ENCODE measurements at regions not wholly inside any gene's neighbourhood (a gene's known extent, or its start where the extent isn't known, plus 50 kb on each side); places are given as distances from the start of the nearest gene placed in this dataset.
A peak's percentile ranks its signal among the peaks of the same experiment; 100 is the strongest.

DNA sequence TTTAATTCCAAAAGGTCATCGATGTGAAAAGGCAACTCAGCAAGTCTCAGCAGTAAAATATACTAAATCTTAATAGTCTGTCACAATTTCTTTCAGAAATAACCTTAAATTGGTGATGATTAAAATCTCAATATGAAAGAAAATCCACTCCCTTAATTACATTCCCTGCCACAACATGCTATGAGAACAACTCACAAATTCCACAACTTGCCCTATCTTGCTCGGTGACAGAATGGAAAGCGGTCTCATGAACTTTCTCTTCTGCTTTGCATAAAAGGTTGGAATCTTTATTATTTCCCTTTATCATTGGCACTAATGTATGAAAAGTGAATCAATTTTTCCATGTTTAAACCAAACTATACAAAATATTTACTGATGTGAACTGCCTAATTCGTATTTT is 380.8 kb downstream of the TMA16 start:
- no peak for DNase-seq (ENCODE audit: low read depth)

DNA sequence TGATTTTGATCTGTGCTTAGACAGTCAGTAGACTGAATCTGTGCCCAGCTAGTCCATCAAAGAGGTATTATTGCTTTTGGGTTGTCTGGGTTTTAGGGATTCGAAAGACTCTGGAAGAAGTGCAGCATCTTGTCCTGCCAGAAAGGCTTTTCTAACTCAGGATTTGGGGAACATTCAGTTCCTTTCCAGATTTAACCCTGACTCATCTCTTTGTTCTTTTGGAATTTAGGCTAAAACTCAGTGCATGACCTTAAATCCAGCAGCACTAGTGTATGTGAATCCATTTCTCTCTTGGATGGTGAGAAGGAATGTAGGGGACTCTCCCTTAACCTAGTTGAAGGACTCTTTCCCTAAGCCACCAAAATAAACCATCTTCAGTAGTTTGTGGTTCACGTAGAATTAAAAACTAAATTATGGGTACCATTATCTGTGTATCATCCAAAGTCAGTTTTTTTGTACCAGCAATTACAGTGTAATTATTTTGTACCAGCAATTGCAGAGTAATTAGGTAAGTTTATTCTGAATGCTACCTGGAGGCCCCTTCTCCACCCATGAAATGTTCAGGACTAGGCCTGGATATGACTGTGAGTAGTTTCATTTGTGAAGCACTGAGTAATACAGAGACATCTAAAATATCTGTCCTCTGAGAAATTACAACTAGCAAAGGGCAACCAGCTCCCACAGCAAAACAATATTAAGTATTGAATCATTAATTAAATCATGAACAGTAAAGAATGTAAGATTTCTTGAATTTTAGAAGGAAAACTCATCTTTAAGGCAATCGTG is 384.0 kb downstream of the TMA16 start:
- no peak for DNase-seq (ENCODE audit: low read depth)

DNA sequence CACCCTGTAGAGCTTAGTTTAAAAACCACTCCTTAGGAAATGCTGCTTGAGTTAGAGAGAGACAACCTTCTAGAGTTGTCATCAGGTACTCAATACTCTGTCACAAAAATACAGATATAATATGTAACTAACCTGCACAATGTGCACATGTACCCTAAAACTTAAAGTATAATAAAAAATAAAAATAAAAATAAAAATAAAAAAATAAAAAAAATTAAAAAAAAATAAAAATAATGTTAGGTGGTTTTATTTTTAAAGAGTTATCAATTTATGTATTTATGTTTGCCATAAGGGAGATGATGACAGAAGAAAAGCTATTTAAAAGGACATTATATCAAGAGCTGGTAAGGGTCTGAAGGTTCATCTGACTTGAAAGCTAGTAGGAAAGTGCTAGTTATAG is 397.9 kb downstream of the TMA16 start:
- DNase-seq (ENCODE audit: low read depth), result no peak

DNA sequence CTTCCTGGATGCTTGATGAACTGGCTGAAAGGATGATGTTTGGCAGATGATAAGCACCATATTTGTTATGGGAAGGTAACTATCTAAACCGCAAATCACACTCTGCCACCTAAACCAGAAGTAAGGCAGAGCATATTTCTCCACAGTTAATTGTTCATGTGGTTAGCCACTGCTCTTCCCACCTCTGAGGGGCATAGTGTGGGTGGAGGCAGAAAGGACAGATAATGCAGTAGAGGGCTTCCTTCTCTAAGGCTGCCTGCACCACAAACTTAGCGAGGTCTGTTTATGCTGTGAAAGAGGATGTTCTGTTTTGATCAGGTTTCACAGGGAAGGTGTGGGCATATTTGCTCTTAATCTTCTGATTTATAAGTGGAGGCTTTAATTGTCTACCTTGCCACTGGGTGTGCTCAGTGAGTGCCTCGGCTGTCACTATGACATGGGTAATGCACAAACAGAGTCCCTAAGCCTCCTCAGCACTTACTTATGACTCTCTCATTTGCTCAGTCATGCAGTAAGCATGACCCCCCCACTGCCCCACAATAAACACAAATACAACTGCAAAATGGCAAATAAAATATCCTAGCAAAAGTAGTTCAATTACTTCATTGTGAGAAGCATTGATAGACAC is 401.0 kb downstream of the TMA16 start:
- DNase-seq (ENCODE audit: low read depth), result peak; percentile 83

DNA sequence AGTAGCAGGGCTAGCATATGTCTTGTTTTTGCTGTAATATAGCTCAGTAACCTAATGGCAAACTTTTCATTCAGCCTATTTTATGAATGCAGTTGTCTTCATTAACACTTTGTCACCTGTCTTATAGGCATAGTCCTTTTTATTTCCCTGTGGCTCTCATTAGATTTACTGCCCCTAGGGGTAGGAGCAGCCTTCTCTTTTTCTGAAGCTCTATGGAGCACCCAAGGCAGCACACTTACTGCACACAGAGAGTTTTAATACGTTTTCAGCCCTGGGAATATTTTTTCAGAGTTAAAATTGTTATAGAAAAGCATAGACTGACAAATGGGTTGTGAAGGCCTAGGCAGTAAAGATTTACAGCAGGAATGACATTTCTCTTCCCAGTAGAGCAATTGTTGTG is 406.8 kb downstream of the TMA16 start:
- no peak for DNase-seq (ENCODE audit: low read depth)

DNA sequence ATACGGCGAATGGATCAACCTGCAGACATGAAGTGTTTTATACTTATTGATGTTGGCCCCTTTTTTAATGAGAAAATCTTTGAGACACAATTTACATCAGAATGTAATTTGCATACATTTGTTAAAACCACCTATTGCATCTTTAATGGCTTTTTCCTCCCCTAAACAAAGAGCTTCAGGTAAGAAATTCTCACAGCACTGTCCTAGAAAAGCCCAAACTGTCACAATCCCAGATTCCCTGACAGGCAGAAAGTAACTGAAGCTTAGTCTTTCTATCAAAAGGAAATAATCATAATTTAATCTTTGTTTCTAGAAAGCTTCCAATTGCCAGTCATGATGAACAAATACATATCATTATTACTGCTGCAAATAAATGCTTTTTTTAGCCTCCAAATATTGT is 407.9 kb downstream of the TMA16 start:
- no peak for DNase-seq (ENCODE audit: low read depth)

DNA sequence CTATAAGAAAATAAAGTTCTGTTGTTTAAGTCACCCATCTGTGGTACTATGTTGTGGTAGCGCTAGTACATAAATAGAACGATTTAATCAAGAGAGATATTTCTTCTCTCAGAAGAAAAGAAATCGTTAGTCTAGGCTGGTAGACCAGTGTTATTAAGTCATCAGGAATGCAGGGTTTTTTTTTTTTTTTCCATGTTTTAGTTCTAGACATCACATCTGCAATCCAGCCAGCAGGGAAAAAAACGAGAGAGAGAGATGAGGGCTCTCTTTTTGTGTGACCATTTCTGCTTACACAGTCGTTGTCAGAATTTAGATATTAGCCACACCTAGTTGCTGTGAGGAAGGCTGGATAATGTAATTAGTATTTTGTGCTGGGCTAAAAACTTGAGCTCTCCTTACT is 417.4 kb downstream of the TMA16 start:
- no peak for DNase-seq (ENCODE audit: low read depth)

DNA sequence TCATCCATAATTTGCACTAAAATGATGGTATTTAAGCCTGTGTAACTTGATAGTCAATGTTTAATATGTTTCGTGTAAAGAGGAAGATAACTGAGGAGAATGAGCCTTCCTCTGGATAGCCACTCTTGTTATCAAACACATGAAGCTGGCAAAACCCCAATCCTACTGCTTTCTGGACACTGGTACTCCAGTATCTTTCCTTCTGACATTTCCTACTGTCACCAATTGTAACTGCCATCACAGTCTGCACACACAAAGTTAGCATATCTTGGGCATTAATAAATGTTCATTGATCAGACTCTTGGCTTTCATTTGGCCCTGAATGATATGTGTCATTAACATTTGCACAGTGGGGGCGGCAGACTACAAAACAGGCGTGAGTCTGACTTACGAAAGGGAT is 419.1 kb downstream of the TMA16 start:
- no peak for DNase-seq (ENCODE audit: low read depth)

DNA sequence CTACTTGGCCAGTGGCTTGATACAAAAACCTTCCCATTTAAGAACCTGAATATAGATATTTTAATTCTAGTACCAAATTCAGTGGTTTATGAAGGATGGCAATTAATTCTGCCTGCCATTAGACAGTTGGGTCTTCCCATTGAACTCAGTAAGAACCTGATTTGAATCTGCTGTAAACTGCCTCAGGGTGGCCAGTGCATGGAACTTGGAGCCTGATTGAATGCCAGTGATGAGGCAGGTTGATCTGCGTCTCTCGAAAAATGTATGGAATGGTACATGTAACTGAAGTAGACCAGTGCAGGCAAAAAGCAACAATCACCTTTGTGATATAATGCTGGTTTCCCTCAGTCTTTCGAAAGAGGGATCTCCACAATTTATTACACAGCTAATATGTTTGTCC is 421.4 kb downstream of the TMA16 start:
- DNase-seq (ENCODE audit: low read depth), result no peak

DNA sequence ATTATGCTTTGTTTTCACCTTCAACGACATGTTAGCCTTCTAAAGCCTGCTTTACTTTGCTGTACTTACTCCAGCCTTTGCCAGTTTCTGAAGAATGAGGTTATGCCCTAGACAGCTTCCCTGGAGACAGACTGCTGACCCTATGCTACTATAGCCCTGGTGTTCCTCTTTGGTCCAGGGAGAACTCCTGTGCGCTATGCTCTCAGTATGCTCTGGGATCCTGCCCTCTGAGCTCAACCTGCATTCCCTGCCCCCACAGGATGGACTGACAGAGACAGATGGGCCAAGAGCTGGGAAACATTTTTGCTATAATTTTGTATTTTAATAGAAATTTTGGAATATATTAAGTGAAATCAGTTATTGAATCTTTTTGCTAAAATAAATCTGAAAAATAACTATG is 425.9 kb downstream of the TMA16 start:
- DNase-seq (ENCODE audit: low read depth), result no peak

DNA sequence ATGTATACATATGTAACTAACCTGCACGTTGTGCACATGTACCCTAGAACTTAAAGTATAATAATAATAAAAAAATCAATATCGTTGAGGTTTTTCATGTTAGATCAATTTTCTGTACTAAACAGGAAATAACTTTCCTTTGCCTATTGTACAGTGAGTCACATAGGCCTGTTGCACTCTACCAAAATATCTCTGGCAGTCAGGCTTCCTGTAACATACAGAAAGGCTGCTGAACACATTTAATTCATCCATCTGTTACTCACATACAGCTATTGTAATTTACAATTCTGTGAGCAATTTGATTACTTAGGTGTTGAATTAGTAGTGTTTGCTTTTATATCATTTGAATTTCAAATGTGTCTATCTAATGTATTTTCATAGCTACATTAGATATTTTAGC is 427.8 kb downstream of the TMA16 start:
- no peak for DNase-seq (ENCODE audit: low read depth)

DNA sequence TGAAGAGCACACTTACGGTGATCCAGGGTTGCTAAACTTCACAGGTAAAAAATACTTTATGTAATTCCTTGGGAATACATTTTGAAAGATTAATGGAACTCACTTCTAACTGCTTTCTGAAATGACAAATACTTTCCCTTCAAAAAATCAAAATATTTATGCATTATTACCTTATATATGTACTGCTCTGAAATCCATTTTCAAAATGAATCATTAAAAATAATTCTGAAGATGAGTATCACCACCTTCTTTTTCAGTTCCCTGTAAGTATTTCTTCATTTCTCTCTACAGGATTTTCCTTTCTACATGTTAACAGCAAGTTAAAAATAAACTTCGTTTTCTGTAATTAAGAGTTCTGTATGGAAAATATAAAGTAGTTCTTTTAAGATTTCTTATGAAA is 428.6 kb downstream of the TMA16 start:
- no peak for DNase-seq (ENCODE audit: low read depth)

DNA sequence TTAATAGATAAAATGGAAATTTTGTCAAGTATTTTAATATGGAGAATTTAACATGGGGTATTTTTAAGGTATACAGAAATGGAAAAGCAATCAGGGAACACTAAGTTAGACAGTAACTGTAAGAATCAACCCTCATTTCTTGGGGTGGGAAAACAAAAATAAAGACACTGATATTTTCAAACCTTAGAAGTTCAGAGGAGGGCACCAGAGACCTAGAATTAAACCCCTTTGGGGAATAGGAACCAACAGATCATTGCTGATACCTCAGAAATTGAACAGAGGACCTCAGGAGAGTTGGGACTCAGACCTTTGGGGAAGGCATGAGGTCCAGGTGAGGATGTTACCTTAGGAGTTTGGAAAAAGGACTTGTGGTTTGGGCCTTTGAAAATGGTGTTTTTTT is 435.6 kb downstream of the TMA16 start:
- no peak for DNase-seq (ENCODE audit: low read depth)

DNA sequence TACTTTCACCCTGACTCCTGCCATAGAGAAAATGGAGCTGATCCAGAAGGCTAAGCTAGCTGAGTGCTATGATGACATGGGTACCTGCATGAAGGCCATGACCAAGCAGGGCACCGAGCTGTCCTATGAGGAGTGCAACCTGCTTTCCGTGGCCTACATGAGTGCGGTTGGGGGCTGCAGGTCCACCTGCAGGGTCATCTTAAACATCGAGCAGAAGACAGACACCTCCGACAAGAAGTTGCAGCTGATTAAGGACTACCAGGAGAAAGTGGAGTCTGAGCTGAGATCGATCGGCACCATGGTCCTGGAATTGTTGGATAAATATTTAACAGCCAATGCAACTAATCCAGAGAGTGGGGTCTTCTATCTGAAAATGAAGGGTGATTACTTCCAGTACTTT is 438.0 kb downstream of the TMA16 start:
- DNase-seq (ENCODE audit: low read depth), result no peak

DNA sequence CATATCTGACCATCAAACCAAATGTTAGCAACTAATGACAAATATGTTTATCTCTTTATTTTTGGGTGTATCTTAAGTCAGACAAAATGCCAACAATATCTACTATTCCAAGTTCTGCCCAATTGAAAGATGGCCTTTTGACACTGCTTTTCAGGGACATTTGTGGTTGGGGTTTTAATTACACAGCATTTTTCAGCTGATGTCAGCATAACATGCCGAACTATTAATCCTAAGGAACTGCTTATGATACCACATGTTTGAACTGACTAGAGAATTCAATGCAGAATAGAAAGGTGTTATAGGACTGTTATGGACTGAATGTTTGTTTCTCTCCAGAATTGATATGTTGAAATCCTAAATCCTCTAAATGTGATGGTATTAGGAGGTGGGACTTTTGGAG is 445.1 kb downstream of the TMA16 start:
- DNase-seq (ENCODE audit: low read depth), result no peak

DNA sequence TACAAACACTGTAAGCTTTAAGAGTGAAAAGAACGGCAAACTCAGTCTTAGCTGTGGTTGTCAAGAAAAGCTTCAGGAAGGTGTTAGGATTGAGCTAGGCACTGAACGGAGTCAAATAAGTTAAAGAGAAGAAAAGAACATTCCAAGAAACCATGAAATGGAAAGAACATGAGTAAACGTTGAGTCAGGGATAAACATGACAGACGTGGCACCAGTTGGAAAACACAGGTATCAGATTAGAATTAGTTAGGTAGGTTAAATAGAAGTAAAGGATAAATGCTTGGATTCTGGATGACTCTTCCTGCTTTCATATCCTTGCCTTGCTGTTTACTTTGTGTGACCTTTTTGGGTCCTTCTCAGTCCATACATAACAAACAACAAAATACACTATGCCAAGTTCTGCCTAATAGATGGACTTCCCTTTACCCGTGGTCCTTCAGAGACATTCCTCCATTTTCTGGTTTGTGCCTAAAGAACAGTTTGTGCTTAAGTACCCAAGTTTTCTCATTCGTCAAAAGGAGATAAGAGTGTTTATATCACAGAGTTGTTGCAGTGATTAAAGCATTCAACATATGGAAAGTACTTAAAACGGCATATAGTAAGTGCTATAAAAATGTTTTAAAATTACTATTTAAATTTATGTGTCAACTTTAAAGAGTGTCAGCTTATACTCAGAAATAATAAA is 446.9 kb downstream of the TMA16 start:
- DNase-seq (ENCODE audit: low read depth), result no peak

DNA sequence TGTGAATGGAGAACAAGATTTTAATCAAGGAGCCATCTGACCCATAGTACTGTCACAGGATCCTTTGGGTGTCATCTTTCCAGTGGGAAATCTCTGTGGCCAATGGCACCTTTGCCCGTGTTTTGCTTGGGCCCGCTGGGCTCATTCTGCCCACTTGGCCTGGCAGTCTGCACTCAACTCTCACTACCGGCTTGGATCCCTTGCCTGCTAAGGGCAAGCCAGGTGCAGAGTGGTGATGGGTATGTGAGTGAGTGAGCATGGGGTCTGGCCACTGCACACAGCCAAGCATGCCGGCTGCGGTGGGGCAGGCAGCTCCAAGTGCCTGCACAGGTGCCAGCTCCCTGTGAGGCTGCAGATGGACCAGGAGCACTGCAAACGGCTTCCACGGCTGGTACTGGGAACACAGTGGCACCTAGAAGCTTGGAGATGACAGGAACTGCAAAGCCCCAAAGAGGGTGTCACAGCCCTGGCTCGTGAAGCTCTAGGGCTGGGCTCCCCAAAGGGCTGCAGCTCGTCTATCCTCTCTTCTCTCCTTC is 454.5 kb downstream of the TMA16 start:
- DNase-seq (ENCODE audit: low read depth), result no peak

DNA sequence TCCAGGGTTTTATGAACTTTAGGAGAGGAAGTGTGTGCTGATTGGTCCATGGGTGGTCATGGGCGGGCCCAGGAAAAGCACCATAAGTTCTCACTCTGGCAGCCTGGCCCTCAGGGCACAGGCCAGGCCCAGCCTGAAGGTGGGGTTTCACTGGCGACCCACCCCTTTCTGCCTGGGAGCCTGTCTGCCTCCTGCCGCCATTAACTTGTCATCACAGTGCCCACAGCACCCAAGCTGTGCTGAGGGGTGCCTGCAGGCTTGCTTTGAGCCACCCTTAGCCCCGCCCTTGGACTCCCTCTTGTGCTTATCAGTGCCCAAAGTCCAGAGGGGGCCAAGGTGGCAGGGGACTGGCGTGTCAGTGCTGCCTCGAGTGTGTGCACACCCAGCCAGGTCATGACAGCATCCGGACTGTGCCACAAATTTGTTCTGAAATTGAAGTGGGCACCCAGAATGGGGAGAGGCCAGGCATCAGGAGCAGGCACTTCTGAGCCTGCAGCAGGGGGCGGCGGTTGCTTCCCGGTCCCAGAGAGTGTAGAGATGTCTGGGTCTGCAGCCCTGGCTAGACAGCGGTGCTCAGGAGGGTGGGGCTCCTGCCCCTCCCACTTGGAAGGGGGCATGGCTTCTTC is 455.6 kb downstream of the TMA16 start:
- no peak for DNase-seq (ENCODE audit: low read depth)

DNA sequence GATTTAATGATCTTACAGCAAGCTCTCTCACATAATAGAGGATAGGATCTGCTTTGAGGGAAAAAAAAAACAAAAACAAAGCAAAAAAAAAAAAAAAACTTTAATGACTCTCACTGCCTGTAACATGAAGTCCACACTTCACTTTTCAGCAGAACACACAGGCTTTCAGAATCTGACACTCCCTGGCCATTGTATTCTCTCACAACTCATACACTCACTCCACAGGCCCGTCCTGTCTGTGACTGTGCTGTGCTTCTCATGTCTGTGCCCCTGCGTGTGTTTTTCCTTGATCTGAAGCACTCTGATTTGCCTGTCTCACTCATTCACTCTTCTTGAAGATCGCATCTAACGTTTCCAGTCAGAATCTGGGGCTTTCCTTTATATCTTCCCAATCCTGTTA is 460.8 kb downstream of the TMA16 start:
- no peak for DNase-seq (ENCODE audit: low read depth)

DNA sequence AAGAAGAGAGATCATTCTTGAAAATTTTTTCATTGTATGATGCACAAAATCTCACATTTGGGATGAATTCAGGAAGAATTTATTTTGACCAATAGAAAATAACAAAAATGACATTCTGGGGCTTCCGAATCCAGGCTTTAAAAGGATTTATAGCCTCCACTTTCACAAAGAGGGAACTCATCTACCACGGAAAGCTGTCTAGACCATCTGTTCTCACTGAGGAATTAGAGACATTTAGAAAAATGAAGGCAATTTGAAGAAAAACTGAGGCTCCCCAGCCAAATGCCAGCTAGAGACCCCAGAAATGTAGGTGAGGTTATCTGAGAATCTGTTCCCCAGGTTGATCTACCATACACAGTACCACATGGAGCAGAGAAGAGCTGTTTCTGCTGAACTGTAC is 464.3 kb downstream of the TMA16 start:
- DNase-seq (ENCODE audit: low read depth), result no peak

DNA sequence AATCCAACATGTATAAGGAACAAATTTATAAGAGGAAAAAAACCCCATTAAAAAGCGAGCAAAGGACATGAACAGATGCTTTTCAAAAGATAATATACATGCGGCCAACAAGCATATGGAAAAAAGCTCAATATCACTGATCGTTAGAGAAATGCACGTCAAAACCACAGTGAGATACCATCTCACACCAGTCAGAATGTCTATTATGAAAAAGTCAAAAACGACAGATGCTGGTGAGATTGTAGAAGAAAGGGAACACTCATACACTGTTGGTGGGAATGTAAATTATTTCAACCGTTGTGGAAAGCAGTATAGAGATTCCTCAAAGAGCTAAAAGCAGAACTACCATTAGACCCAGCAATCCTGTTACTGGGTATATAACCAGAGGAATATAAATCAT is 465.4 kb downstream of the TMA16 start:
- no peak for DNase-seq (ENCODE audit: low read depth)

DNA sequence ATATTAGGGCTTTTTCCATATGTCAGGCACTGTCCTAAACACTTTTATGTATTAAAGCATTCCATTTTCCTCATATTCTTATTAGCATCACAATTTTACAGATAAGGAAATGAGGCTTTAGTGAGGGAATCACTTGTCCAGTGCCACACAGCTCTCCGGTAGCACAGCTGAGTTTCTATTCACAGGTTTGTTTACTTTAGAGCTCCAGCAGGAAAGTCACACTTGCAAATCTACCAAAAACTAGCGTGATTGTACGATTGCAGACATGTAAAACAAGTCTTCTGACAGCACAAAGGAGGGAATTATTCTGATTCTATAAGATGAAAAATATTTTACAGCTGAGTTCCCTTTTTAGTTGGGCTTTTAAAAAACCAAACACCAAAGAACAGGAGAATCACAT is 472.1 kb downstream of the TMA16 start:
- DNase-seq (ENCODE audit: low read depth), result no peak

DNA sequence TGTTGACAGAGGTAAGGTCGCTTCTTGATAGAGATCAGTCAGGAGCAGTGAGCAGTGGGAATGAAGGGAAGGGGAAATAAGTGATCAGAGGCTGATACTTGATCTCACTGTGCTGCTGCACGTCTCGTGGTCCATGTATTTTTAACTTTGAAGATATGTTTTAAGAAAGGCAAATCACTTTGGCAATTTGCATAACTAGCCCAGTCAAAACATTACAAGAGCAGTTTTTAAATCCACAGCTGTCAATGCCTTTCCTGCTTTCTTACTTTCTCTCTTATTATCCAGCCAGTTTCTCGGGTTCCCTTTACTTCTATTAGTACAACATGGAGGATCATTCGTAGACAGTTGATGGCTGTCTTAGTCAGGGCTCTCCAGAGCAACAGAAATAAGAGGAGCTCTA is 472.8 kb downstream of the TMA16 start:
- DNase-seq (ENCODE audit: low read depth), result no peak
